AG04449 (cell line): ENCODE measurements at regions not wholly inside any gene's neighbourhood (a gene's known extent, or its start where the extent isn't known, plus 50 kb on each side); places are given as distances from the start of the nearest gene placed in this dataset.
"Not testable (repeated sequence)": the region's sequence is repeated elsewhere in the genome, so short reads cannot be mapped to it uniquely, and the experiment has no call there.

Source experiments
- CTCF ChIA-PET: fragments of 350-600 bp; formaldehyde crosslinking; extraction: SDS; loops from one replicate; lab custom pipeline; 2021; ENCODE audit warnings: antibody characterized with exemption; lab: Yijun Ruan, JAX
- POLR2A ChIA-PET: fragments of 400-600, 350-600 bp; formaldehyde crosslinking; extraction: SDS; loops from one replicate; lab custom pipeline; 2020; ENCODE audit warnings: antibody characterized with exemption, inconsistent platforms; lab: Yijun Ruan, JAX
- DNase-seq: peaks from one replicate; pipeline ENCODE4 v3.0.0-alpha.2; 2010; ENCODE audit warnings: low read depth, low spot score
- H3K4me3 ChIP-seq: 2 replicates; pipeline ENCODE4 v1.5.1; 2011; ENCODE audit warnings: low read depth, mild to moderate bottlenecking, control low read depth, low read length
- TF ChIP-seq, protein P1 (sequence below): IDR thresholded peaks from one replicate; pipeline ENCODE4 v1.5.1; 2011; ENCODE audit warnings: mild to moderate bottlenecking, moderate library complexity, low read length, control low read depth, inconsistent platforms; ENCODE audit not compliant: insufficient read depth; ENCODE audit errors: missing control alignments

DNA sequence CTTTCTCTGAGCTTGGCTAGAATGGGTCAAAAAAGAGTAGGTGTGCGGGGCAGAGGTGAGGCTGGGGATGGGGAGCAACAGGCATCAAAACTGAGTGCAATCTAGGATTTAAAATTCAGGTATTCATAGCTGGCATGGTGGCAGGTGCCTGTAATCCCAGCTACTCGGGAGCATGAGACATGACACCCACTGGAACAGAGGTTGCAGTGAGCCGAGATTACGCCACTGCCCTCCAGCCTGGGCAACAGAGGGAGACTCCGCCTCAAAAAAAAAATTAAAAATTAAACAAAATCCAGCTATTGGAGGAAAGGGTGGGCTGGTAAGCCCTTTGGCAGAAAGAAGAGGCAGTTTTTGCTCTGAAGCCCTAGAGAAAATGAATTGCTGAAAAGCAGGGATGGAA is 485.8 kb upstream of the PROK2 start:
- no peak for DNase-seq
- TF ChIP-seq, protein P1, sequence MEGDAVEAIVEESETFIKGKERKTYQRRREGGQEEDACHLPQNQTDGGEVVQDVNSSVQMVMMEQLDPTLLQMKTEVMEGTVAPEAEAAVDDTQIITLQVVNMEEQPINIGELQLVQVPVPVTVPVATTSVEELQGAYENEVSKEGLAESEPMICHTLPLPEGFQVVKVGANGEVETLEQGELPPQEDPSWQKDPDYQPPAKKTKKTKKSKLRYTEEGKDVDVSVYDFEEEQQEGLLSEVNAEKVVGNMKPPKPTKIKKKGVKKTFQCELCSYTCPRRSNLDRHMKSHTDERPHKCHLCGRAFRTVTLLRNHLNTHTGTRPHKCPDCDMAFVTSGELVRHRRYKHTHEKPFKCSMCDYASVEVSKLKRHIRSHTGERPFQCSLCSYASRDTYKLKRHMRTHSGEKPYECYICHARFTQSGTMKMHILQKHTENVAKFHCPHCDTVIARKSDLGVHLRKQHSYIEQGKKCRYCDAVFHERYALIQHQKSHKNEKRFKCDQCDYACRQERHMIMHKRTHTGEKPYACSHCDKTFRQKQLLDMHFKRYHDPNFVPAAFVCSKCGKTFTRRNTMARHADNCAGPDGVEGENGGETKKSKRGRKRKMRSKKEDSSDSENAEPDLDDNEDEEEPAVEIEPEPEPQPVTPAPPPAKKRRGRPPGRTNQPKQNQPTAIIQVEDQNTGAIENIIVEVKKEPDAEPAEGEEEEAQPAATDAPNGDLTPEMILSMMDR, result no peak
- ChIA-PET CTCF (interaction anchor here (0.9 to 1.5 kb wide), 3 partner anchors 57 to 548 kb away, joined by 3 to 6 read pairs (median 3); partner anchors contain the start of gene RYBP), POLR2A (no interaction called here)
- H3K4me3 ChIP-seq, result no peak overlapping the region

DNA sequence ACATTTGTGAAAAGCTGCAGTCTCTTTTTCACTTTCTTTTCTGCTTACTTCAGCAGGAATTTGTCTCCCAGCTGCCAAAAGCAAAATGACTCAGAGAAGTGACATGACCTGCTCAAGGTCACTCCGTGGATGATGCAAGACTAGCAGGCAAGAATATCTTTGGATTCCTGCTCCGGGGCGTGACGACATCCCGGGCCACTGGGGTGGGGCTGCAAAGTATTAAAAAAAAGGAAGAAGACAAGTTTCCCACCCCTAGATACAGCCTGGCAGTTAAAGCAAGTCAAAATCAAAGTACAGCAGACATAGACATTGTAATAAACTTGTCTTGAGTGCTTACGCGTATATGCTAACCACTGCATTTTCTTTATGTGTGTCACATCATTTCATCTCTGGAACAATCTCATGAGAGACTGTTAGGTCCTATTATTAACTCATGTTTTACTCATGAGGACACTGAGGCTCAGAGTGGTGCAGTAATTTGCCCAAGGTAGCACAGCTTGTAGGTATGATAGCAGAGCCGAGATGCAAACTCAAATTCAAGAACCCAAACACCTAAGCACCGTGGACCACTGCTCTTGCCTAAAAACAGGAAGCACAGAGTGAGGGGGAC is 485.2 kb upstream of the PROK2 start:
- TF ChIP-seq, protein P1, result no peak
- no peak overlapping the region; the same call in 1 of the 2 replicates for H3K4me3 ChIP-seq
- peak; percentile 87 for DNase-seq
- CTCF ChIA-PET, result interaction anchor here (1.5 kb wide), 1 partner anchor 177 kb away, joined by 3 read pairs; the partner anchor contains the start of gene RYBP
- POLR2A ChIA-PET, result interaction anchor here (1.2 kb wide), 1 partner anchor 552 kb away, joined by 3 read pairs; no protein-coding TSS in a partner anchor

DNA sequence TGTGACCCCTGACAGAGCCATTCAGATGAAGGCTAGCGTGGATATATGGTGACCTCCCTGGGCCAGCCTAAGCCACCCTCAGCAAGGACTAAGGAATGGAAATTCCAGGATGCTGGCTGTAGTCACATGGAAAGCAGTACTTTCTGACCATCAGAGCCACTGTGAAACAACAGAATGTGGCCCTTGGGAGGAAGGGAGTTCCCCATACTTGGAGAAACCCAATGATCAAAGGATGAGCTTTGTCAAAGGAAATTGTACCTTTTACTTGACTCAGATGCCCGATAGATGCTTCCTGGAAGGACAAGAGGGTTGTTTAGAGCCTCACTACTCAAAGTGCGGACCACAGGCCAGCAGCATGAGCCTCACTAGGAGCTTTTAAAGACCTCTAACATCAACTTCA is 484.5 kb upstream of the PROK2 start:
- POLR2A ChIA-PET, result interaction anchor here (1.2 kb wide), 1 partner anchor 553 kb away, joined by 3 read pairs; no protein-coding TSS in a partner anchor
- H3K4me3 ChIP-seq, result no peak overlapping the region
- TF ChIP-seq, protein P1, result no peak
- CTCF ChIA-PET, result interaction anchor here (0.8 kb wide), 1 partner anchor 394 kb away, joined by 6 read pairs; no protein-coding TSS in a partner anchor
- DNase-seq, result no peak

DNA sequence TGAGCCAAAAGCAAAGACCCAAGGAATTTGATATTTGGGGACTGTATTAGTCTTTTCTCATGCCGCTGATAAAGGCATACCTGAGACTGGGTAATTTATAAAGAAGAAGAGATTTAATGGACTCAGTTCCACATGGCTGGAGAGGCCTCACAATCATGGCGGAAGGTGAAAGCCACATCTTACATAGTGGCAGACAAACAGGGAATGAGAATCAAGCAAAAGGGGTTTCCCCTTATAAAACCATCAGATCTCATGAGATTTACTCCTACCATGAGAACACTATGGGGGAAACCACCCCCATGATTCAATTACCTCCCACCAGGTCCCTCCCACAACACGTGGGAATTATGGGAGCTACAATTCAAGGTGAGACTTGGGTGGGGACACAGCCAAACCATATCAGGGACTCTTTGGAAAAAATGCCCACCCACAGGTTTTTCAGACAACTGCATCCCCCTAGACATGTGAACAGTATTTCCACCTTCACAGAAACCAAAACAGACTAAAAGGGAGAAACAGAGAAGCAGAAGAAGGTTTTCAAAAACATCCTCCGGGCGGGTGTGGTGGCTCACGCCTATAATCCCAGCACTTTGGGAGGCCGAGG is 482.1 kb upstream of the PROK2 start:
- H3K4me3 ChIP-seq, POLR2A ChIA-PET, DNase-seq: not testable (repeated sequence)
- CTCF ChIA-PET, result interaction anchor here (1.1 to 6.4 kb wide), 9 partner anchors 22 to 555 kb away, joined by 3 to 107 read pairs (median 8); no protein-coding TSS in a partner anchor

DNA sequence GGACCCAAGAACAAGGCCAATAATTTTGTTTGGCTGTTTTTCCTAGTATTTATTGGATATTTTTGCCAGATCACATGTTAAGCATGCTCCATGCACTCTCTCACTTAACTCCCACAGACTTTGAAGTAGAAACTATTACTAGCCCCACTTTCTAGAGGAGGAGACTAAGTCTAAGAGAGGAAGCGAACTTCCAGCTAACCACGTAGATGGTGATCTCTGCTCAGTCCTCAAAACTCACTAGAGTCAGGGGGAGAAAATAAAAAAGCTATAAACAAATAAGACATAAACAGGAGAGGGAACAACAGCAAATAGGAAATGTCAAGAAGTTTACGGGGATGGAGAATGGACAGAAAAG is 481.0 kb upstream of the PROK2 start:
- H3K4me3 ChIP-seq, result no peak overlapping the region
- ChIA-PET CTCF (interaction anchor here (0.9 to 6.4 kb wide), 23 partner anchors 8 to 556 kb away, joined by 3 to 107 read pairs (median 4); no protein-coding TSS in a partner anchor), POLR2A (no interaction called here)
- TF ChIP-seq, protein P1, result no peak
- no peak for DNase-seq

DNA sequence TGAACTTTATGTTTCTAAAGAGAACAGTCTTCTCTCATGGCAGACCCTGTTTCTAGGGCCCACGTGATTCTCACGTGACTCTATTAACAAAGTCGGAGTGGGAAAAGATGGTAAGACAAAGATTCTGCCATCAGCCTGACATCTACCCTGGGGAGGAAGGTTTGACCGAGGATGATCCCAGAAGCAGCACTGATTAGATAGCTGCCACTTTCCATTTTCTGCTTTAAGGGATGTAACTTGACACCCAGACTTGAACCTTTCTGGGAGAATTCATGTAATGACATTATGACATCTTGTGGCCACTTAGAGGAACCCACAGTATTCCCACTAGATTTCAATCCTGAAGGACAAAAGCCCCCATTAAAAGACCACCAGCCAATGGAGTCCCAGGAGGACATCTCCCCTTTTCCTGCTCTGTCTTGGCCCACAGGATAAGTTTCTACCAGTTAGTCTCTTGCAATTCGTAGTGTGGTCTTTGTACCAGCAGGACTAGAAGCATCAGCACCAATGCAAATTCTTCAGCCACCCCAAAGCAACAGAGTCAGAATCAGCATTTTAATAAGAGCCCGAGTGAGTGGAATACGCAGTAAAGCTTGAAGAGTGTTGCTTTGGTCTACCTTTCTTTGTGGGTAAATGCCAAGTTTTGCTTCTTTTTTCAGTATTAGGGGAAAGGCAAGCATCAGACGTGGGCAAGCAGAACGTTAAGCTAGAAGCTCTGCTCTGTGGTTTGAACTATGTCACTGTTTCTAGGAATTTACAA is 480.5 kb upstream of the PROK2 start:
- no peak for DNase-seq
- CTCF ChIA-PET, result interaction anchor here (0.5 to 6.4 kb wide), 29 partner anchors 7 to 557 kb away, joined by 3 to 107 read pairs (median 4); no protein-coding TSS in a partner anchor
- no peak overlapping the region for H3K4me3 ChIP-seq
- TF ChIP-seq, protein P1, result peak; percentile 33
- POLR2A ChIA-PET, result no interaction called here
